Aorta (tissue), 5 donors: ENCODE measurements at regions not wholly inside any gene's neighbourhood (a gene's known extent, or its start where the extent isn't known, plus 50 kb on each side); places are given as distances from the start of the nearest gene placed in this dataset.
A peak's percentile ranks its signal among the peaks of the same experiment; 100 is the strongest.
"Not testable (repeated sequence)": the region's sequence is repeated elsewhere in the genome, so short reads cannot be mapped to it uniquely, and the experiment has no call there.

ENCODE experiments used
- ATAC-seq: fragments of 200-7000 bp; cut with Tn5 transposase; one replicate; pipeline ENCODE4 v1.9.1; 2022; ENCODE audit warnings: moderate library complexity; ENCODE audit not compliant: low FRiP score
- DNase-seq, 2 donors: peaks; one replicate each; pipeline ENCODE4 v3.0.0-alpha.2; 2020
- H3K27ac ChIP-seq, 2 donors: one replicate each; pipeline ENCODE4 v1.5.1; 2013; ENCODE audit warnings: low read length in 2 of 2, mild to moderate bottlenecking in 2 of 2, moderate library complexity in 2 of 2, control low read depth in 1 of 2, inconsistent platforms in 1 of 2, low read depth in 1 of 2
- H3K27me3 ChIP-seq, 2 donors: one replicate each; pipeline ENCODE4 v1.6.1; 2013; ENCODE audit warnings: control low read depth in 1 of 2, low read length in 1 of 2, mild to moderate bottlenecking in 1 of 2, moderate library complexity in 1 of 2; ENCODE audit not compliant: insufficient read depth in 2 of 2, control insufficient read depth in 1 of 2
- H3K36me3 ChIP-seq, 2 donors: one replicate each; pipeline ENCODE4 v1.6.1; 2013; ENCODE audit warnings: control low read depth in 1 of 2, low read length in 1 of 2, mild to moderate bottlenecking in 1 of 2; ENCODE audit not compliant: insufficient read depth in 2 of 2, control insufficient read depth in 1 of 2
- H3K4me1 ChIP-seq, 2 donors: one replicate each; pipeline ENCODE4 v1.6.1; 2013; ENCODE audit warnings: low read length in 2 of 2, control low read depth in 1 of 2, mild to moderate bottlenecking in 1 of 2, moderate library complexity in 1 of 2; ENCODE audit not compliant: insufficient read depth in 2 of 2, control insufficient read depth in 1 of 2
- H3K4me3 ChIP-seq, 2 donors: one replicate each; pipeline ENCODE4 v1.5.1; 2013; ENCODE audit warnings: low read length in 2 of 2, control low read depth in 1 of 2, mild to moderate bottlenecking in 1 of 2
- H3K9me3 ChIP-seq: one replicate; pipeline ENCODE4 v1.6.1; 2013; ENCODE audit warnings: mild to moderate bottlenecking, low read length; ENCODE audit not compliant: control insufficient read depth
- WGBS, 2 donors: extraction: QIAGEN DNeasy Blood & Tissue Kit; methylation state at CpG; one replicate each; pipeline ENCODE4 v1.1.7; 2013; 5-methylcytosine and 5-hydroxymethylcytosine counted together
- intact Hi-C, 2 donors: fragments of 100-400 bp; cut with DNase I; formaldehyde crosslinking; loops; one replicate each; pipeline versions ENCODE4 v1.14.2 to v1.15.0; 2022
- donor health status: healthy with polysubstance abuse.
- donor health status: Bipolar disorder and iron deficiency.
- donor health status: DM: no; HTN: no; CAD: no.
- donor health status: DM: no; HTN: no; CAD: no.
- donor health status: DM: yes; HTN: yes; CAD: no.

GRCh38 chr21:14058566-14058965 is 152.2 kb downstream of the LIPI start:
- Histone ChIP-seq H3K4me1 (no peaks in the 10 kb centered on the region), H3K4me3 (no peak overlapping the region), H3K9me3 (no peaks in the 10 kb centered on the region), H3K27me3 (no peaks in the 10 kb centered on the region), H3K27ac (no peak overlapping the region), H3K36me3 (no peaks in the 10 kb centered on the region)
- 99 to 100% methylated on average over 2 of the region's 2 CpGs for WGBS, 2 donors
- intact Hi-C loops = no loop called here
- ATAC-seq (peak; percentile 17), DNase-seq (peak in 1 of 2 donors; percentile 63)

GRCh38 chr21:14057841-14058481 is 152.8 kb downstream of the LIPI start:
- WGBS, 2 donors = 86 to 94% methylated on average over 8 to 10 of the region's 10 CpGs
- H3K4me1 ChIP-seq, H3K36me3 ChIP-seq, intact Hi-C loops, H3K9me3 ChIP-seq, H3K27ac ChIP-seq, H3K27me3 ChIP-seq, H3K4me3 ChIP-seq: not testable (repeated sequence)
- DNase-seq (peak in 1 of 2 donors; percentile 50), ATAC-seq (peak; percentile 47)

- no peaks in the 10 kb centered on the region for H3K9me3 ChIP-seq
- no peak for ATAC-seq
- 72 to 95% methylated on average over 4 of the region's 4 CpGs for WGBS, 2 donors
- no peak overlapping the region for H3K27ac ChIP-seq
- DNase-seq = peak in 1 of 2 donors; percentile 43
- H3K4me3 ChIP-seq = no peak overlapping the region
- H3K27me3 ChIP-seq = no peaks in the 10 kb centered on the region
- no peaks in the 10 kb centered on the region for H3K4me1 ChIP-seq
- intact Hi-C loops = no loop called here
- no peaks in the 10 kb centered on the region for H3K36me3 ChIP-seq
These were observed 153.4 kb downstream of the LIPI start for GRCh38 chr21:14057313-14057712.

GRCh38 chr21:14056771-14057191 is 154.0 kb downstream of the LIPI start:
- no peak overlapping the region for H3K27ac ChIP-seq
- no peak for ATAC-seq
- H3K36me3 ChIP-seq = no peaks in the 10 kb centered on the region
- peak; percentile 40 to 67 for DNase-seq
- no peak overlapping the region for H3K4me3 ChIP-seq
- H3K27me3 ChIP-seq = no peaks in the 10 kb centered on the region
- no peaks in the 10 kb centered on the region for H3K9me3 ChIP-seq
- no peaks in the 10 kb centered on the region for H3K4me1 ChIP-seq
- intact Hi-C loops = no loop called here
- WGBS, 2 donors = 98 to 99% methylated on average over 8 to 9 of the region's 9 CpGs

- H3K4me3 ChIP-seq, H3K9me3 ChIP-seq, H3K27ac ChIP-seq, DNase-seq, intact Hi-C loops, H3K36me3 ChIP-seq, ATAC-seq, H3K27me3 ChIP-seq, H3K4me1 ChIP-seq: not testable (repeated sequence)
- 97 to 99% methylated on average over 6 of the region's 6 CpGs for WGBS, 2 donors
These were observed 154.8 kb downstream of the LIPI start for GRCh38 chr21:14055746-14056515.

GRCh38 chr21:14054682-14055081 is 156.1 kb downstream of the LIPI start:
- intact Hi-C loops = no loop called here
- DNase-seq = no peak
- no peak for ATAC-seq
- Histone ChIP-seq H3K36me3 (no peaks in the 10 kb centered on the region), H3K27ac (no peak overlapping the region), H3K27me3 (no peaks in the 10 kb centered on the region), H3K9me3 (no peaks in the 10 kb centered on the region), H3K4me1 (no peaks in the 10 kb centered on the region), H3K4me3 (no peak overlapping the region)
- 98% methylated on average over 3 of the region's 3 CpGs for WGBS, 2 donors

- no peaks in the 10 kb centered on the region for H3K9me3 ChIP-seq
- no peak overlapping the region for H3K4me3 ChIP-seq
- DNase-seq (no peak), ATAC-seq (no peak)
- H3K36me3 ChIP-seq = no peaks in the 10 kb centered on the region
- H3K27ac ChIP-seq = no peak overlapping the region
- H3K27me3 ChIP-seq = no peaks in the 10 kb centered on the region
- 95 to 98% methylated on average over 1 of the region's 1 CpG for WGBS, 2 donors
- intact Hi-C loops = no loop called here
- no peaks in the 10 kb centered on the region for H3K4me1 ChIP-seq
These were observed 160.6 kb downstream of the LIPI start for GRCh38 chr21:14050121-14050520.

- no peaks in the 10 kb centered on the region for H3K36me3 ChIP-seq
- H3K27me3 ChIP-seq = no peaks in the 10 kb centered on the region
- H3K4me3 ChIP-seq = no peak overlapping the region
These were observed 164.4 kb downstream of the LIPI start for GRCh38 chr21:14046401-14046800.

GRCh38 chr21:14040386-14040785 is 170.4 kb downstream of the LIPI start:
- H3K27me3 ChIP-seq = no peaks in the 10 kb centered on the region
- intact Hi-C loops = no loop called here
- 84% methylated on average over 2 of the region's 2 CpGs for WGBS, 2 donors

More at GRCh38 chr21:14046401-14046800, 164.4 kb downstream of the LIPI start:
- intact Hi-C loops = no loop called here
- no peaks in the 10 kb centered on the region for H3K9me3 ChIP-seq
- ATAC-seq (no peak), DNase-seq (no peak)
- no peak overlapping the region for H3K27ac ChIP-seq
- no peaks in the 10 kb centered on the region for H3K4me1 ChIP-seq

More at GRCh38 chr21:14040386-14040785, 170.4 kb downstream of the LIPI start:
- DNase-seq (no peak), ATAC-seq (no peak)
- Histone ChIP-seq H3K27ac (no peak overlapping the region), H3K9me3 (no peaks in the 10 kb centered on the region), H3K4me3 (no peak overlapping the region), H3K36me3 (no peaks in the 10 kb centered on the region), H3K4me1 (no peaks in the 10 kb centered on the region)
